HG02623 (cell line): ENCODE measurements at regions not wholly inside any gene's neighbourhood (a gene's known extent, or its start where the extent isn't known, plus 50 kb on each side); places are given as distances from the start of the nearest gene placed in this dataset.

Source experiments
- ATAC-seq: cut with Tn5 transposase; IDR thresholded peaks from one replicate; pipeline ENCODE4 v1.9.1; 2021; ENCODE audit warnings: moderate library complexity; ENCODE audit not compliant: unreplicated experiment

DNA sequence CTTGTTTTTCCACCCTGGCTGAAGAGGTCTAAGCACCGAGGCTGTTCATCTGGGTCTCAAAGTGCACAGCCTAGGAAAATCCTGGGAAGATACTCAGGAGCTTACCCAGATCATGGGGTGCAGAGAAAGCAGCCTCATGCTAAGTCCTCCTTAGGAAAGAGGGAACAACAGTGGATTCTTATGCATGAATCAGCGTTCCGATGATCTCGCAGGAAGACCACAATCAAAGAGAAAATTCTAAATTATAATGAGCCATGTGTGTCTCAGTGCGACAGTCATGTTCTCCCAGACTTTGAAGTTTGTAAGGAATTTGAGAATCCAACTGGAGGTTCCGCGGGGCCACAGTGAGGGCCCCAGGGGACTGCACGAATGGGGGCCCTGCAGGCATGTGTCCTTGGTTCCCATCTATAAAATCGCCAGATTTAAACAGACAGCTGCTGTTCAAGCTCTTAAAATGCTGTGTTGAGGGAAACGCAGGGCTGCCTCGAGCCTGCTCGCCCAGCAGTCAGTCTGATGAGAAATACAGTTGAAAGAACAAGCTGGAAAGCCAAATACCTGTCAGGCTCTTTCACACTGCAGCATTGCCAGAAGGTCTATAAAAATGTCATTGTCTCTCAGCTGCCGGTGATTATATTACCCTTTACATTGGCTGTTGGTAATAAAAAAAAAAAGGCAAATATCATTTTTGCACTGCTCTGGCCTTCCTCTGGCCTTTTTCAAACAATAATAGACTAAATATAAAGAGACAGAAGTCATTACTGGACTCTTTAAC lies 152.1 kb downstream of the PMP22 start:
- no peak for ATAC-seq

GRCh38 chr17:15109608-15110007 lies 155.5 kb downstream of the PMP22 start:
- ATAC-seq = no peak

GRCh38 chr17:15108992-15109391 lies 156.1 kb downstream of the PMP22 start:
- ATAC-seq = no peak

DNA sequence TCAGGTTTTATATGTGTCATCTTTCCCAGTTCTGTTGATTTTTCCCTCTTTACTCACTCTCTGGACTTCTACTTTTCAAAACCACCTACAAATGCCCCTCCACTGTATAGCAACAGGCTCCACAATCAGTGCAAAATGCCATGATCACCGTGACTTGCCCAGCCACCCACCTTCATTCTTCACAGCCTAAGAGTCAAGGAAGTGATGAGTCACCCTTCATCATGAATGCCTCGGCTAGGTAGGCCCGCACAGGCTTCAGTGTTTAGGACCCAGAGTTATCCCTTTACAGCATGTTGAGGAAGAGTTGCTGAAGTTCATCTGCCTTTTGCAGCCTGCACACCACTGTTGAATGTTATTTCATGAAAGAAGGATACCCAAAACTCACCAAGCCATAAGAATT lies 158.6 kb downstream of the PMP22 start:
- ATAC-seq = no peak

GRCh38 chr17:15103785-15104184 lies 161.3 kb downstream of the PMP22 start:
- ATAC-seq = no peak

DNA sequence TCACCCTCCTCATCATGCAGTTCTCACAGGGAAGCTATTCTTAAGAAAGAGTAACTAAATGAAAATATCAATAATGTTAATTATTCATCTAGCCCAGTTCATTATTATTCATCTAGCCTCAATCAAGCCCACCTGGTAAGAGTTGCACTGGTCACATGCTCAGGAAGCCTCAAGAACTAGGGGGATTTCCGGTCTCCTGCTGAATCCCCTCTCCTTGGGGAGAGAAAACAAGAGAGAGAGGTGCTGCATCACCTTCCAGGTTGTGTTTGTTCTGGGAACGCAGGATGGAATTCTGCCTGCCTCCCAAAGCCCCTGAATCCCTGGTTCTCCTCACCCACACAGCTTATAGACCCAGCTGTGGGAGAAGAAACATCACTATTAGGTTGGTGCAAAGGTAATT lies 164.0 kb downstream of the PMP22 start:
- ATAC-seq = no peak

- no peak for ATAC-seq
Measured at GRCh38 chr17:15096511-15096910, 168.6 kb downstream of the PMP22 start.

GRCh38 chr17:15095935-15096334 lies 169.2 kb downstream of the PMP22 start:
- no peak for ATAC-seq

DNA sequence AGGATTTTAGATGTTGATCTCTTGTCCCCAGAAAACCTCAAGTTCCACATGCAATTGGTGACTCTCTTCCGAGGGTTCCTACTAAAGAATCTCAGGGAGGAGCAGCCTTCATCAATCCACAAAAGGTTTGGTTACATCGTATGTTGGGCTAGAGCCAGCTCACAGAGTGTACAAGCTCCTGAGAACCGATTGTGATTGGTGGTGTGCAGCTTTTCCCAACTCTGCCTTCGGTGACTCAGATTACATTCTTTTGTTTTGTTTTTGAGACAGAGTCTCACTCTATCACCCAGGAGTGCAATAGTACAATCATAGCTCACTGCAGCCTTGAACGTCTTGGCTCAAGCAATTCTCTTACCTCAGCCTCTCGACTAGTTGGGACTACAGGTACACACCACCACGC lies 172.4 kb downstream of the PMP22 start:
- ATAC-seq = no peak

GRCh38 chr17:15092261-15092660 lies 172.9 kb downstream of the PMP22 start:
- ATAC-seq = no peak

GRCh38 chr17:15091825-15092224 lies 173.3 kb downstream of the PMP22 start:
- no peak for ATAC-seq

DNA sequence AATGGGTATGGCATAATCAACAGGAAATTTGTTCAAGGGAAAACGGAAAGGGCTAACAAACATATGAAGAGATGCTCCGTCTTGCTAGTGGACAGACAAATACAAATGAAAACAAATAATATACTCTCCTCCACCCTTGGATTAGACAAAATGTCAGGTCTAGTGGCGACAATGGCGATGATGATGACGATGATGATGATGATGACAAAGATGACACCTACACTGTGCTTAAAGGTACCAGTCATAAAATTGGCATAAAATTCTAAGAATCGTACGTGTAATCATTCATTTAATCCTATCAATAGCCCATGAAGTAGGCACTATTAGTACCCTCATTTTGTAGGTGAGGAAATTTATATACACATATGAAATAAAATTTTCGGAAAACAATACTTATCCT lies 174.6 kb downstream of the PMP22 start:
- ATAC-seq = no peak

- no peak for ATAC-seq
Measured at GRCh38 chr17:15087946-15088345, 177.2 kb downstream of the PMP22 start.

- ATAC-seq = no peak
Measured at GRCh38 chr17:15086776-15087295, 178.3 kb downstream of the PMP22 start.

- no peak for ATAC-seq
Measured at GRCh38 chr17:15085890-15086677, 179.0 kb downstream of the PMP22 start.

DNA sequence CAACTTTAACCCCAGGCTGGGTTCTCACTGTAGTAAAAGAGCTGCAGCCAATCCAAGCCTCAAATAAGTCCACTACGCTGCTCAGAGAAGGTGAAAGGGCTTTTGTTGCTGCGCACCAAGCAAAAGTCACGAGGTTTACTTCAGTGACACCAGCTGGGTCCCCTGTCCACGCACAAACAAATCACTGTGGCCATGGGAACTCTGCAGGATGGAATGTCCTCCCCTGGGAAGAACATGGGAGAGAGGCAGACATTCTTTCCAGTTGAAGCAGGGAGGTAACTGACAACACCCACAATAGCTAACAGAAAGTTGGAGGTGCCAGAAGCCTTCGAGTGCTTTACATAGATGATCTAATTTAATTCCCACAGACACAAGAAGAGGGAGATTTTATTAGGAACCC lies 181.9 kb downstream of the PMP22 start:
- no peak for ATAC-seq

- no peak for ATAC-seq
Measured at GRCh38 chr17:15081008-15081407, 184.1 kb downstream of the PMP22 start.

- ATAC-seq = no peak
Measured at GRCh38 chr17:15078570-15078969, 186.6 kb downstream of the PMP22 start.

- no peak for ATAC-seq
Measured at GRCh38 chr17:15076991-15077663, 188.0 kb downstream of the PMP22 start.

GRCh38 chr17:15051933-15052332 lies 213.2 kb downstream of the PMP22 start:
- no peak for ATAC-seq

DNA sequence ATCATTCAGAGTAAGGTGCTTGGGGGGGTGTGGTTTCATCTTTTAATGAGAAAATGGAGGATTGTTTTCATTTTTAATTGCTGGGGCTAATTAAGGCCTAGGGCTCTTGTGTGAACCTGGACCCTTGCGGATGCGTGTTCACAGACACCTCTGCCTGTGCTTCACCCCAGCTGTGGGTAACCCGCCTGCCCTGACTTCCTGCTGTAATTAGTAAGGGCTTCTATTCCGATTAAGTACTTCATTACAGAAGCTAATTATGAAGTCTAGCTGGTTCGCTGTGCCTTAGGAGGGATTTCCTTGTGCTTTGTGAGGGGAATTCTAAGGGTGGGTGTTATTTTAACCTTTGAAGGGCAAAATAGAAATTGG lies 215.3 kb downstream of the PMP22 start:
- no peak for ATAC-seq
